ENCODE measurements at regions not wholly inside any gene's neighbourhood (a gene's known extent, or its start where the extent isn't known, plus 50 kb on each side); places are given as distances from the start of the nearest gene placed in this dataset.

DNA sequence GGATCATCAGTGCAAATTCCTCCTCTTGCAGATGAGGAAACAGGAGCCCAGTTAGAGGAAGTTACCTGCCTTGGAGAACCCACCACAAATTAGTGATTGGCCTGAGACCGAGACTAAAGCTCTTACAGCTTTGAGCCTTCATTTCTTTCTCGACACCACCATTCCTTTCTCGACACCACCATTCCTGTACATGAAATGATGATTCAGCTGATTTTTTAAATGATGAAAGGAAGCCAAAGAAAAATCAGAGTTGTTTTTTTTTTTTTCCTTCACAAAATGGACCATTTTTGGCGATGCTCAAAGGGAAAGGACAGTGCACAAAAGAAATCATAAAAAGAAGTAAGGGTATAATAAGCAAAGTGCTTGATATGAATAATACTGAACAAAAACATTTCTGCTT lies 1080.2 kb upstream of the AUTS2 start:
- TF ChIP-seq TCF12 (IDR thresholded peaks at IDR 0.05; ENCODE audit: low read depth, low read length): no peak
- no peak for TF ChIP-seq KDM4A (IDR thresholded peaks at IDR 0.05; ENCODE audit: low read depth, low read length, severe bottlenecking)
- TF ChIP-seq POLR2A (IDR thresholded peaks at IDR 0.05; ENCODE audit: control extremely low read depth in 1 of 2, low read depth in 2 of 2, low read length in 2 of 2): no peak
- no peak for TF ChIP-seq HDAC2 (IDR thresholded peaks at IDR 0.05; ENCODE audit: borderline replicate concordance in 1 of 2, low read depth in 2 of 2, low read length in 2 of 2)
- no peak for TF ChIP-seq JUN (IDR thresholded peaks at IDR 0.05; ENCODE audit: low read depth, low read length)
- TF ChIP-seq, protein P1, sequence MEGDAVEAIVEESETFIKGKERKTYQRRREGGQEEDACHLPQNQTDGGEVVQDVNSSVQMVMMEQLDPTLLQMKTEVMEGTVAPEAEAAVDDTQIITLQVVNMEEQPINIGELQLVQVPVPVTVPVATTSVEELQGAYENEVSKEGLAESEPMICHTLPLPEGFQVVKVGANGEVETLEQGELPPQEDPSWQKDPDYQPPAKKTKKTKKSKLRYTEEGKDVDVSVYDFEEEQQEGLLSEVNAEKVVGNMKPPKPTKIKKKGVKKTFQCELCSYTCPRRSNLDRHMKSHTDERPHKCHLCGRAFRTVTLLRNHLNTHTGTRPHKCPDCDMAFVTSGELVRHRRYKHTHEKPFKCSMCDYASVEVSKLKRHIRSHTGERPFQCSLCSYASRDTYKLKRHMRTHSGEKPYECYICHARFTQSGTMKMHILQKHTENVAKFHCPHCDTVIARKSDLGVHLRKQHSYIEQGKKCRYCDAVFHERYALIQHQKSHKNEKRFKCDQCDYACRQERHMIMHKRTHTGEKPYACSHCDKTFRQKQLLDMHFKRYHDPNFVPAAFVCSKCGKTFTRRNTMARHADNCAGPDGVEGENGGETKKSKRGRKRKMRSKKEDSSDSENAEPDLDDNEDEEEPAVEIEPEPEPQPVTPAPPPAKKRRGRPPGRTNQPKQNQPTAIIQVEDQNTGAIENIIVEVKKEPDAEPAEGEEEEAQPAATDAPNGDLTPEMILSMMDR (IDR thresholded peaks at IDR 0.05; ENCODE audit: control extremely low read depth in 1 of 3, insufficient read depth in 1 of 3, low read depth in 1 of 3, low read length in 3 of 3): no peak
- TF ChIP-seq FOSL1 (IDR thresholded peaks at IDR 0.05; ENCODE audit: insufficient read depth, low read depth, low read length): no peak
- no peak for TF ChIP-seq POLR2AphosphoS5 (IDR thresholded peaks at IDR 0.05; ENCODE audit: low read depth, low read length)
- no peak for TF ChIP-seq MAX (IDR thresholded peaks at IDR 0.05)

Measured in H1 (cell line).